M059J (cell line): ENCODE measurements at regions not wholly inside any gene's neighbourhood (a gene's known extent, or its start where the extent isn't known, plus 50 kb on each side); places are given as distances from the start of the nearest gene placed in this dataset.

Experiments
- DNase-seq: peaks from one replicate; pipeline ENCODE4 v3.0.0-alpha.2; 2012; ENCODE audit warnings: low read depth

GRCh38 chr2:234768608-234769196 lies 183.1 kb upstream of the SH3BP4 start:
- no peak for DNase-seq

GRCh38 chr2:234765279-234765678 lies 186.5 kb upstream of the SH3BP4 start:
- DNase-seq, result no peak

- no peak for DNase-seq
Measured at GRCh38 chr2:234764372-234764771, 187.4 kb upstream of the SH3BP4 start.

- peak; percentile 81 for DNase-seq
Measured at GRCh38 chr2:234763002-234763873, 188.6 kb upstream of the SH3BP4 start.

- no peak for DNase-seq
Measured at GRCh38 chr2:234761910-234762309, 189.9 kb upstream of the SH3BP4 start.

GRCh38 chr2:234754126-234754525 lies 197.7 kb upstream of the SH3BP4 start:
- DNase-seq, result no peak

GRCh38 chr2:234753701-234754100 lies 198.1 kb upstream of the SH3BP4 start:
- DNase-seq, result no peak

GRCh38 chr2:234752966-234753365 lies 198.9 kb upstream of the SH3BP4 start:
- no peak for DNase-seq

GRCh38 chr2:234751275-234751973 lies 200.4 kb upstream of the SH3BP4 start:
- DNase-seq, result no peak

- DNase-seq, result no peak
Measured at GRCh38 chr2:234747833-234748559, 203.8 kb upstream of the SH3BP4 start.

GRCh38 chr2:234747032-234747431 lies 204.8 kb upstream of the SH3BP4 start:
- DNase-seq, result no peak

GRCh38 chr2:234745347-234745746 lies 206.5 kb upstream of the SH3BP4 start:
- DNase-seq, result no peak

GRCh38 chr2:234741976-234742375 lies 209.8 kb upstream of the SH3BP4 start:
- DNase-seq, result no peak

GRCh38 chr2:234739061-234739460 lies 212.8 kb upstream of the SH3BP4 start:
- no peak for DNase-seq

GRCh38 chr2:234735829-234736228 lies 216.0 kb upstream of the SH3BP4 start:
- no peak for DNase-seq

GRCh38 chr2:234733795-234734600 lies 217.8 kb upstream of the SH3BP4 start:
- DNase-seq, result no peak

GRCh38 chr2:234733093-234733489 lies 218.7 kb upstream of the SH3BP4 start:
- no peak for DNase-seq

- DNase-seq, result no peak
Measured at GRCh38 chr2:234732404-234733092, 219.3 kb upstream of the SH3BP4 start.

- DNase-seq, result no peak
Measured at GRCh38 chr2:234731236-234731635, 220.6 kb upstream of the SH3BP4 start.

- DNase-seq, result no peak
Measured at GRCh38 chr2:234730066-234730640, 221.7 kb upstream of the SH3BP4 start.
